ENCODE measurements at regions not wholly inside any gene's neighbourhood (a gene's known extent, or its start where the extent isn't known, plus 50 kb on each side); places are given as distances from the start of the nearest gene placed in this dataset.

- Histone ChIP-seq H3K79me2 (ENCODE audit: control insufficient read depth, insufficient read depth, low read length) (no peaks in the 10 kb centered on the region), H4K20me1 (ENCODE audit: control insufficient read depth, extremely low read depth, insufficient read depth, low read length) (no peaks in the 10 kb centered on the region), H3K9me3 (ENCODE audit: control insufficient read depth, low read depth, low read length) (no peaks in the 10 kb centered on the region), H3K4me1 (ENCODE audit: control insufficient read depth, extremely low read depth, insufficient read depth, low read length) (no peaks in the 10 kb centered on the region), H2AFZ (ENCODE audit: control insufficient read depth, low read length) (no peak overlapping the region), H3K9ac (ENCODE audit: control insufficient read depth, extremely low read depth, insufficient read depth, low read length) (no peak overlapping the region), H3K9me1 (ENCODE audit: control insufficient read depth, extremely low read depth, insufficient read depth, low read length) (no peaks in the 10 kb centered on the region), H3K36me3 (ENCODE audit: control insufficient read depth in 2 of 2, extremely low read depth in 1 of 2, insufficient read depth in 2 of 2, low read length in 2 of 2) (no peaks in the 10 kb centered on the region), H3K27ac (ENCODE audit: control insufficient read depth, insufficient read depth, low read length) (no peak overlapping the region), H3K4me2 (ENCODE audit: control insufficient read depth, extremely low read depth, insufficient read depth, low read depth, low read length) (no peak overlapping the region), H3K27me3 (ENCODE audit: control insufficient read depth, extremely low read depth, insufficient read depth, low read length) (no peaks in the 10 kb centered on the region), H3K4me3 (ENCODE audit: control insufficient read depth in 2 of 3, extremely low read depth in 1 of 3, insufficient read depth in 2 of 3, low read depth in 1 of 3, low read length in 3 of 3) (no peak overlapping the region)
- dilution Hi-C loops (cut with MboI; ENCODE audit: extremely low pct_ligation_motif_present, low sequenced_read_pairs) = no loop called here
- no peak for DNase-seq (ENCODE audit: low read depth, low spot score)
- TF ChIP-seq EZH2 (IDR thresholded peaks at IDR 0.05; ENCODE audit: low read length) = no peak
- TF ChIP-seq CTCF (optimal IDR thresholded peaks at IDR 0.05 in 1 of 3, IDR thresholded peaks at IDR 0.05 in 1 of 3, conservative IDR thresholded peaks at IDR 0.05 in 1 of 3; ENCODE audit: extremely low read depth in 1 of 3, insufficient read depth in 2 of 3, low read length in 3 of 3) = no peak
- no peak for FAIRE-seq
Observed at GRCh38 chr2:83578405-83578804, 880.7 kb downstream of the SUCLG1 start.

GRCh38 chr2:83574614-83575013 lies 884.5 kb downstream of the SUCLG1 start:
- Histone ChIP-seq H3K27ac (ENCODE audit: control insufficient read depth, insufficient read depth, low read length) (no peak overlapping the region), H3K9ac (ENCODE audit: control insufficient read depth, extremely low read depth, insufficient read depth, low read length) (no peak overlapping the region), H3K27me3 (ENCODE audit: control insufficient read depth, extremely low read depth, insufficient read depth, low read length) (no peaks in the 10 kb centered on the region), H3K9me1 (ENCODE audit: control insufficient read depth, extremely low read depth, insufficient read depth, low read length) (no peaks in the 10 kb centered on the region), H3K36me3 (ENCODE audit: control insufficient read depth in 2 of 2, extremely low read depth in 1 of 2, insufficient read depth in 2 of 2, low read length in 2 of 2) (no peaks in the 10 kb centered on the region), H3K4me3 (ENCODE audit: control insufficient read depth in 2 of 3, extremely low read depth in 1 of 3, insufficient read depth in 2 of 3, low read depth in 1 of 3, low read length in 3 of 3) (no peak overlapping the region), H3K9me3 (ENCODE audit: control insufficient read depth, low read depth, low read length) (no peaks in the 10 kb centered on the region), H3K4me1 (ENCODE audit: control insufficient read depth, extremely low read depth, insufficient read depth, low read length) (no peaks in the 10 kb centered on the region), H3K4me2 (ENCODE audit: control insufficient read depth, extremely low read depth, insufficient read depth, low read depth, low read length) (no peak overlapping the region), H4K20me1 (ENCODE audit: control insufficient read depth, extremely low read depth, insufficient read depth, low read length) (no peaks in the 10 kb centered on the region), H3K79me2 (ENCODE audit: control insufficient read depth, insufficient read depth, low read length) (no peaks in the 10 kb centered on the region), H2AFZ (ENCODE audit: control insufficient read depth, low read length) (no peak overlapping the region)
- dilution Hi-C loops (cut with MboI; ENCODE audit: extremely low pct_ligation_motif_present, low sequenced_read_pairs) = no loop called here
- no peak for FAIRE-seq
- no peak for DNase-seq (ENCODE audit: low read depth, low spot score)
- TF ChIP-seq CTCF (optimal IDR thresholded peaks at IDR 0.05 in 1 of 3, IDR thresholded peaks at IDR 0.05 in 1 of 3, conservative IDR thresholded peaks at IDR 0.05 in 1 of 3; ENCODE audit: extremely low read depth in 1 of 3, insufficient read depth in 2 of 3, low read length in 3 of 3) = no peak
- no peak for TF ChIP-seq EZH2 (IDR thresholded peaks at IDR 0.05; ENCODE audit: low read length)
